Gastroesophageal sphincter (tissue), 4 donors: ENCODE measurements at regions not wholly inside any gene's neighbourhood (a gene's known extent, or its start where the extent isn't known, plus 50 kb on each side); places are given as distances from the start of the nearest gene placed in this dataset.
A peak's percentile ranks its signal among the peaks of the same experiment; 100 is the strongest.

Experiments used
- ATAC-seq: fragments of 150-250 bp; one replicate; pipeline ENCODE4 v1.9.1; 2016; ENCODE audit warnings: mild to moderate bottlenecking, moderate library complexity
- H3K27ac ChIP-seq, 4 donors: fragments of 200-600 bp; sonication (generic) in 3 of 4; 1 replicate in 3 of 4; 2 replicates in 1 of 4; pipeline ENCODE4 v1.5.1; 2016 to 2019
- H3K27me3 ChIP-seq: fragments of 200-600 bp; sonication (generic); one replicate; pipeline ENCODE4 v1.5.1; 2019
- H3K36me3 ChIP-seq, 2 donors: fragments of 200-600 bp; sonication (generic); one replicate each; pipeline ENCODE4 v1.5.1; 2019; ENCODE audit warnings: control low read depth in 1 of 2
- H3K4me1 ChIP-seq, 3 donors: fragments of 200-600 bp; sonication (generic); 1 replicate in 2 of 3; 2 replicates in 1 of 3; pipeline ENCODE4 v1.5.1; 2016 to 2019; ENCODE audit warnings: control low read depth in 2 of 3
- H3K4me3 ChIP-seq, 2 donors: fragments of 200-600 bp; sonication (generic); one replicate each; pipeline ENCODE4 v1.5.1; 2019; ENCODE audit warnings: mild to moderate bottlenecking in 1 of 2, moderate library complexity in 1 of 2
- H3K9me3 ChIP-seq, 3 donors: fragments of 200-600 bp; sonication (generic); one replicate each; pipeline ENCODE4 v1.5.1; 2017 to 2019; ENCODE audit warnings: control low read depth in 2 of 3
- EP300 ChIP-seq: sonication (generic); formaldehyde crosslinking; IDR thresholded peaks from one replicate; pipeline ENCODE4 v1.6.1; 2017; ENCODE audit warnings: antibody characterized with exemption, mild to moderate bottlenecking
- POLR2A ChIP-seq, 2 donors: fragments of 450-650 bp; IDR thresholded peaks; one replicate each; pipeline ENCODE4 v1.6.1; 2017; ENCODE audit warnings: antibody characterized with exemption in 2 of 2, mild to moderate bottlenecking in 2 of 2, moderate library complexity in 1 of 2
- POLR2AphosphoS5 ChIP-seq: sonication (generic); formaldehyde crosslinking; IDR thresholded peaks from one replicate; pipeline ENCODE4 v1.6.1; 2017; ENCODE audit warnings: antibody characterized with exemption
- WGBS, 2 donors: methylation state at CpG; one replicate each; pipeline ENCODE4 v1.1.5; 2018; ENCODE audit warnings: low coverage in 1 of 2; 5-methylcytosine and 5-hydroxymethylcytosine counted together
- TF ChIP-seq, protein P1 (sequence below), 4 experiments: fragments of 200-600 bp in 2 of 4; fragments of 450-650 bp in 2 of 4; sonication (generic) in 1 of 4; IDR thresholded peaks; one replicate each; pipeline ENCODE4 v1.5.1; 2017 to 2019; ENCODE audit warnings: antibody characterized with exemption in 4 of 4, mild to moderate bottlenecking in 2 of 4, moderate library complexity in 2 of 4

DNA sequence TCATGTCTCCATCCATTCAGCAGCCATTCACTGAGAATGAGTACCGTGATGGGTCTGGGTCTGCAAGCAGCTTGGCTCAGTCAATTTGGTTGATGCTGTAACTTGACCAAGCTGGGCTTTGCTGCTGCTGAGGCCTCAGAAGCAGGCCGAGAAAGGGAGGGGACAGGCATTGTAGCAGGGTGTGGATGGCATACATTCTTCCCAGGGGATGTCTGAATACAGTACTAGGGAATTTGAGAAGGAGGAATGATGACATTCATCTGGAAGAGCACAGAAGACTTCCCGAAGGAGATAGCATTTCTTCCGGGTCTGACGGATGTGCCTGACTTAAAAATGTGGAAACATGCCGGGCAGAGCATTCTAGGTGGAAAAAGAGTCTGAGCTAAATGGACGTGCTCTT is 105.3 kb upstream of the ADPGK start:
- Histone ChIP-seq H3K4me1 (no peaks in the 10 kb centered on the region), H3K9me3 (peaks cover 0 to 12% (median 0%) of the 10 kb centered on the region in 3 donors), H3K27me3 (no peaks in the 10 kb centered on the region), H3K27ac (no peak overlapping the region), H3K4me3 (no peak overlapping the region), H3K36me3 (no peaks in the 10 kb centered on the region)
- no peak for ATAC-seq
- TF ChIP-seq EP300 (no peak), POLR2A (IDR thresholded peaks at IDR 0.05) (no peak), POLR2AphosphoS5 (no peak)
- TF ChIP-seq, protein P1, sequence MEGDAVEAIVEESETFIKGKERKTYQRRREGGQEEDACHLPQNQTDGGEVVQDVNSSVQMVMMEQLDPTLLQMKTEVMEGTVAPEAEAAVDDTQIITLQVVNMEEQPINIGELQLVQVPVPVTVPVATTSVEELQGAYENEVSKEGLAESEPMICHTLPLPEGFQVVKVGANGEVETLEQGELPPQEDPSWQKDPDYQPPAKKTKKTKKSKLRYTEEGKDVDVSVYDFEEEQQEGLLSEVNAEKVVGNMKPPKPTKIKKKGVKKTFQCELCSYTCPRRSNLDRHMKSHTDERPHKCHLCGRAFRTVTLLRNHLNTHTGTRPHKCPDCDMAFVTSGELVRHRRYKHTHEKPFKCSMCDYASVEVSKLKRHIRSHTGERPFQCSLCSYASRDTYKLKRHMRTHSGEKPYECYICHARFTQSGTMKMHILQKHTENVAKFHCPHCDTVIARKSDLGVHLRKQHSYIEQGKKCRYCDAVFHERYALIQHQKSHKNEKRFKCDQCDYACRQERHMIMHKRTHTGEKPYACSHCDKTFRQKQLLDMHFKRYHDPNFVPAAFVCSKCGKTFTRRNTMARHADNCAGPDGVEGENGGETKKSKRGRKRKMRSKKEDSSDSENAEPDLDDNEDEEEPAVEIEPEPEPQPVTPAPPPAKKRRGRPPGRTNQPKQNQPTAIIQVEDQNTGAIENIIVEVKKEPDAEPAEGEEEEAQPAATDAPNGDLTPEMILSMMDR (IDR thresholded peaks at IDR 0.05) = no peak
- WGBS, 2 donors = 73 to 81% methylated on average over 3 to 7 of the region's 7 CpGs

DNA sequence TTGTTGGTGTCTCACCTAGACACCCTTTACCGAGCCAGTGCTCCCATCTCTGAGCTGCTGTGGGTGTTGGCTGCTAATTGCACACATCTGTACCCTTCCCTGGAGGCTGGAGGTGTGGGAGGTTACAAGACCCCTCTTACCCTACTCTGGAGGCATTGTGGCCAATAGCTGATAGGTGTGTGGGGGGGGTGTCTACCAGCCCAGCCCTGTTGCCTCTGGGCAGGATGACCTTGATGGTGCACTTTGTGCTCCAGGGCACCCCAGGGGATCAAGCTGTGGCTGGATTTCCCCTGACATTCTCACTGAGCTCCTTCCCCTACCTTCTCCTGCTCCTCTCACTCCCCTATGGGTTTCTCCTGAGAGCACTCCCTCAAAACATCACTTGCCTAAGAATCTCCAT is 104.7 kb upstream of the ADPGK start:
- Histone ChIP-seq H3K27ac (no peak overlapping the region), H3K9me3 (peaks cover 0 to 12% (median 0%) of the 10 kb centered on the region in 3 donors), H3K27me3 (no peaks in the 10 kb centered on the region), H3K4me1 (no peaks in the 10 kb centered on the region), H3K36me3 (no peaks in the 10 kb centered on the region), H3K4me3 (no peak overlapping the region)
- no peak for ATAC-seq
- TF ChIP-seq POLR2AphosphoS5 (no peak), POLR2A (IDR thresholded peaks at IDR 0.05) (no peak), EP300 (no peak)
- TF ChIP-seq, protein P1 (IDR thresholded peaks at IDR 0.05) = no peak
- WGBS, 2 donors = 86 to 88% methylated on average over 1 of the region's 1 CpG

DNA sequence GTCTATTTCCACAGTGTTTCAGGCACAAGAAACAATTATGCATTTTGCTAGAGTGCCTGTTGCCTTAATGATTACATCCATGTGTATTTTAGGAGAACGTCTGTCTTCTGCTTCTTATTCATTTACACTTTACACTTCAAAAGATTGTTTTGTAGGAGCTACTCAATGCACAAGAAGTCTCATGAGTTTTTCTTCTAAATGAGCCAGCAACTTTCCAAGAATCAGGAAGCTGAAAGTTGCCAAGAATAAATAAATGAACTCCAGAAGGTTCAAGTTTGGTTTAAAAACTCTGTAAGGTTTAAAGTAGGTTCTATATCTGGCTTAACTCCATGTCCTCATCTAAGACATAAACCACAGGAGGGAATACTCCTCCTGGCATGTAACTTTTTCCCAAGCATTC is 103.8 kb upstream of the ADPGK start:
- Histone ChIP-seq H3K9me3 (peaks cover 0 to 16% (median 0%) of the 10 kb centered on the region in 3 donors), H3K4me1 (no peaks in the 10 kb centered on the region), H3K36me3 (no peaks in the 10 kb centered on the region), H3K27me3 (no peaks in the 10 kb centered on the region), H3K4me3 (no peak overlapping the region), H3K27ac (no peak overlapping the region)
- ATAC-seq = no peak
- 0 to 12% methylated on average over 1 of the region's 1 CpG for WGBS, 2 donors
- TF ChIP-seq POLR2A (IDR thresholded peaks at IDR 0.05) (no peak), POLR2AphosphoS5 (no peak), EP300 (no peak)
- TF ChIP-seq, protein P1 (IDR thresholded peaks at IDR 0.05) = no peak

DNA sequence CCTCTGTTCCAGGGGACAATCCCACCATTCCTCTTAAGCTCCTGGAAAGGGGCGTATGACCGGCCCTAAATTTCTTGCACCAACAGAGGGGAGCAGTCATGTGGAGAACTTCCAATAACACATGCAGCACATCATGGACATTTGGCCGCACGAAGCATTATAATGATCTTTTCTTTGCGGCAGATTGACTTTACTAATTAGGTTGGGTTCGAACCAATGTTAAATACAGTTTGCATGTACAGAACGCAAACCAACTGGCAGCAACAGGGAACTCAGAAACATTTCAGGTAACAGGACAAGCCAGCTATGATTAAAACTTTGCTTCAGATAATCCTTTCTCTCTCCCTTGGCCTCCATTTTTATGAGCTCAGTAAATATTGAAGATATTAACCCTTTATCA is 100.8 kb upstream of the ADPGK start:
- peaks cover 0 to 22% (median 0%) of the 10 kb centered on the region in 3 donors for H3K9me3 ChIP-seq
- TF ChIP-seq POLR2AphosphoS5 = no peak
- TF ChIP-seq POLR2A (IDR thresholded peaks at IDR 0.05) = no peak
- TF ChIP-seq EP300 = no peak
- TF ChIP-seq, protein P1 (IDR thresholded peaks at IDR 0.05) = no peak
- no peaks in the 10 kb centered on the region for H3K36me3 ChIP-seq
- no peak for ATAC-seq
- H3K27me3 ChIP-seq = no peaks in the 10 kb centered on the region
- 88 to 93% methylated on average over 5 to 7 of the region's 7 CpGs for WGBS, 2 donors
- H3K4me3 ChIP-seq = no peak overlapping the region
- H3K4me1 ChIP-seq = no peaks in the 10 kb centered on the region
- H3K27ac ChIP-seq = no peak overlapping the region

DNA sequence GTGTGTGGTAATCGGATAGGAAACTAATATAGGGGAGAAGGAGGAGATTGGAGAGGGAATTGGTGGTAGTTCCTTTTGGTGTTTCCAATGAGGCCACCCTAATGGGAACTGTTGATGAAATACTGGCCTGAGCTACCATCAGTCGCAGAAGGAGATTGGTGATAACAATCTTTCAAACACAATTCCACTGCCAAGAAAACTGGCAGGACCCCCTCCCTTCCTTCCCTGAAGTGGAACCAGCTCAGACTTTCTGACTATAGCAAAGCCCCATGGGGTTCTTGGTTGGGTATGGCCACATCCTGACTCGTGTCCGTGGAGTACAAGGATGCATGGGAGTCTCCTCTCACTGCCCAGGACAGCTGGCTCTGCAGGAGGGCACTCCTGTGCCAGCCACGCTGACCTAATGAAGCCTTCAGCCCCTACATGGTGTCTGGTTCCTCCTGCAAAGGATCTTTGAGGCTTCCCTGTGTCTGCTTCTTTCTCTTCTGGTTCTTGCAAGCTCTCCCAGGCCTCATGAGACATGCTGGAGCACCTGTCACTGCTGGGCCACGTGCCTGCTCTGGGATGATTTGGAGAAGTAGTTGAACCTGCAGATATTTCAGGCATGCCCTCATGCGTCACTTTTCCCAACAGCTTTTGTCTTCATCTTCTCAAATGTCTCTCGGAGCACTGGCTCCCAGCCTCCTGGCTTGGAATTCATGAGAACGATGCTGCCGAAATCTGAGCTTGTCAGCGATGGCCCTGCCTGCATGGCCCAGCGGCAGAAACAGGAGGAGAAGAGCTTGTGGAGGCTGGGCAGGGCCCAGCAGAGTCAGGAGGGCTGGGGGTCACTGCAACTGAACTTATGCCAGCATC is 90.0 kb upstream of the ADPGK start:
- Histone ChIP-seq H3K27me3 (no peaks in the 10 kb centered on the region), H3K36me3 (no peaks in the 10 kb centered on the region), H3K4me1 (peaks cover 0 to 15% (median 0%) of the 10 kb centered on the region in 3 donors), H3K4me3 (no peak overlapping the region), H3K9me3 (no peaks in the 10 kb centered on the region), H3K27ac (peak overlapping the region in 1 of 4 donors; percentile 8)
- WGBS, 2 donors = 39 to 53% methylated on average over 3 to 6 of the region's 12 CpGs
- TF ChIP-seq EP300 (no peak), POLR2AphosphoS5 (no peak), POLR2A (IDR thresholded peaks at IDR 0.05) (no peak)
- TF ChIP-seq, protein P1 (IDR thresholded peaks at IDR 0.05) = no peak
- peak; percentile 51 for ATAC-seq
